HG03354 (cell line): ENCODE measurements at regions not wholly inside any gene's neighbourhood (a gene's known extent, or its start where the extent isn't known, plus 50 kb on each side); places are given as distances from the start of the nearest gene placed in this dataset.

Experiments
- ATAC-seq: cut with Tn5 transposase; IDR thresholded peaks from one replicate; pipeline ENCODE4 v1.9.1; 2021; ENCODE audit warnings: mild to moderate bottlenecking; ENCODE audit not compliant: unreplicated experiment, poor library complexity, severe bottlenecking

GRCh38 chr9:22265534-22265933 lies 181.1 kb upstream of the DMRTA1 start:
- no peak for ATAC-seq

GRCh38 chr9:22274477-22274876 lies 172.1 kb upstream of the DMRTA1 start:
- no peak for ATAC-seq

DNA sequence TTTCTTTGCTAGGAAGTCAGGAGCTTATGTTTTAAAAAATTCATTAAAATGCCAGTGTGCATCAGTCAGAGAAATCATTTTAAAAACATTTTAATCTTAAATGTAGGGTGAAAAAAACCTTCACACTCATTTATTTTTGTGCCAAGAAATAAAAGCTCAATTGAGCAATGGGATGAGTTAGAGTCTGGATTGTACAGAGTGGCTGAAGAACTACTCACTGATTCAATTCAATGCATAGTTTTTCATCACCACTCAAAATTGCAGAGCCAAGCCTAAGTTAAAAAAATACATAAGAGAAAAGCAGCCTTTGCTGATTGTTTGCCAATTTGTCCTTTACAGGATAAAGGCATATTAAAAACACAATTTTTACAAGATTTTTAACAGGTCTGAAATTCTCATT lies 168.2 kb upstream of the DMRTA1 start:
- no peak for ATAC-seq

DNA sequence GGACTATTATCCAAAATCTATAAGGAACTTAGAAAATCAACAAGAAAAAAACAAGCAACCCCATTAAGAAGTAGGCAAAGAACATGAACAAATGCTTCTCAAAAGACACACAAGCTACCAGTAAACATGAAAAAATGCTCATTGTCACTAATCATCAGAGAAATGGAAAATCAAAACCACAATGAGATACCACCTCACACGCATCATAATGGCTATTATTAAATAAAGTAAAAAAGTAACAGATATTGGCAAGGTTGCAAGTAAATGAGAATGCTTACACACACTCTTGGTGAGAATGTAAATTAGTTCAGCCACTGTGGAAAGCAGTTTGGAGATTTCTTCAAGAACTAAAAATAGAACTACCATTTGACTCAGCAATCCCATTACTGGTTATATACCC lies 167.0 kb upstream of the DMRTA1 start:
- no peak for ATAC-seq

DNA sequence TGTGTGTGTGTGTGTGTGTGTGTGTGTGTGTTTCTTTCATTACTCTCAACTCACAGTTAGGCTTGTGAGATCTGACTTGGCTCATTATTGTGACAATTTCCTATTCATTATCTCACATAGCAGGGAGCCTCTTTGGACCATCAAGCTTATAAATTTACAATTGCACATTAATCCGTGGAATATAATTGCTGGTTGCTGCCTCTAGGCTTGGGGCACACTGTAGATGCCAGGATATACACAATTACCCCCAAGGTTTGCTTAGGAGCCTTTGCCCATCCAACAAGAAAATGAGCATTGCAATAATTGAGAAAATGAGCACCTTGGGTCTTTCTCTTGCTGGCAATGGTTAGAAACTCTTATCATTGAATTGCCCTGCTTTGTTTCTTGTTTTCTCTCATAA lies 161.6 kb upstream of the DMRTA1 start:
- no peak for ATAC-seq

DNA sequence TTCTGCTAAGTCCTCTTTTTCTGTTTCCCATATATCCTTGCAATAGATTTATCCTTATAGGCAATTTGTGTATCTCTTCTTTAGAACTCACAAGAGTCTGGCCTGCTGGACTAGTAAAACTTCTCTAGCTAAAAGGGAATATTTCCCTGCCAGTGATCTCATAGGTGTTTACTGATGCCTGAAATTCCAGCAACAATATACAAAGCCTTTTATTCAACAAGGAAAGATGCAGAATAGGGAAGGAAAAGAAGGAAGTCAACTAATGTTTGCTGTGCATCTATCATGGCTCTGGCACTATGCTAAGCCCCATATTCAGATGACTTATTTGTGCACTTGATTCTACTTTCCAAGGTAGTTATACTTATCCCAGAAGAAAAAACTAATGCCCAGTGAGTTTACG lies 160.0 kb upstream of the DMRTA1 start:
- ATAC-seq: no peak

- ATAC-seq: no peak
These were observed 158.0 kb upstream of the DMRTA1 start for GRCh38 chr9:22288661-22289060.

GRCh38 chr9:22307013-22307711 lies 139.5 kb upstream of the DMRTA1 start:
- ATAC-seq: no peak

DNA sequence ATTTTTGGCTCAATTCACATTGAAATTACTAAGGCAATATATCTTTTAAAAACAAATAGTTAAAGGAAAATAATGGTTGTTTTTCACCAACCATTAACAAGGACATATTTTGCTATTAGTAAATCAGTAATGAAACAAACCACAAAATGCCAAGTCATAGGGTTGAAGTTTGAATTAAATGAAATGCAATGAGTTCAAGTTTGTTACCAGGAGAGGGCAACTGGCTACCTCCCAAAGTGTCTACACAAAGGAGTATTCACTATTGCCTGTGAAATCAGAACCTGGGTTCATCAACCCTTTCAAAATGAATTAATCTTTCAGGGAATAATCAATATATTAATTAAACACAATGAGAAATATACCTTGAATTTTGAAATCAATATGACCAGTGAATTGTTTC lies 138.4 kb upstream of the DMRTA1 start:
- ATAC-seq: no peak

DNA sequence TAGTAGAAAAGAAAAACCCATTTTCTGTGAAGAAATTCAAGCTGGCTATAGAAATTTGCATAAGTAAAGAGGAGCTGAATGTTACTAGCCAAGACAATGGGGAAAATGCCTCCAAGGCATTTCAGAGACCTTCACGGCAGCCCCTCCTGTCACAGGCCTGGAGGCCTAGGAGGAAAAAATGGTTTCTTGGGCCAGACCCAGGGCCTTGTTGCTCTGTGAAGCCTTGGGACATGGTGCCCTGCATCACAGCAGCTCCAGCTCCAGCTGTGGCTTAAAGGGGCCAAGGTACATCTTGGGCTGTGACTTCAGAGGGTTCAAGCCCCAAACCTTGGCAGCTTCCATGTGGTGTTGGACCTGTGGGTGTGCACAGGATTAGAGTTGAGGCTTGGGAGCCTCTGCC lies 130.0 kb upstream of the DMRTA1 start:
- ATAC-seq: no peak

- ATAC-seq: no peak
These were observed 115.1 kb upstream of the DMRTA1 start for GRCh38 chr9:22331533-22331932.

DNA sequence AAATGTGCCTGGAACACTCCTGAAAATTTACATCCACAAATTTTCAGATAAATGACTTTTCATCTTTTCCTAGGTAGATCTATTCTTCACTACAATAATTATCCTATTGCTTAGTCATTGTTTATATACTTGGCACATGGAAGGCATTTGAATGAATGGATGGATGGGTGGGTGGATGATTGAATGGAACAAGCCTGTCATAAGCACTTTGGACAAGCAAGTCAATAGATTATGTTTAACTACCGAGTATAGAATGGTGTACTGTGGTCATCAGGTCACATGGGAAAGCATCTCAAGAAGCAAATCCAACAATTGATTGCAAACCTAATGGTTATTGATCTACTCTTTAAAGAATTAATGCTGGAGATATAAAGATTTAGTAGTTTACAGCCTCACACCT lies 114.4 kb upstream of the DMRTA1 start:
- no peak for ATAC-seq

DNA sequence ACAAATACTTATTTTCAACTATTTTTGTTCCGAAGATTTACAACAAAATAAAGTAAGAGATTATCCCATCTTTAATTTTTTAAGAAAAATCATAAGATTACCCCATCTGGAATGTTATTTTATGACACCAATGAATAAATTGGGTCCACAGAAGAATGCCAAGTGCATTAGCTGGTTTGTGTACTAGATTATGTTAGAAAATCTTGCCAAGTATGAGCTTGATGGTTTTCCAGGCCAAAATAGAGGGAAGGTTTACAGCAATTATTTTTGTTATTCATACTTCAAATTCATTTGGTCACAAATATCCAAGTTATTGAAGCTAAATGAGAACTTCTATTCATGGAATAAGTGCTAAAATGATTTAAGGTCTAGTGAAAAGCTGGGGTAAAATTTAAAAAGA lies 109.4 kb upstream of the DMRTA1 start:
- no peak for ATAC-seq

DNA sequence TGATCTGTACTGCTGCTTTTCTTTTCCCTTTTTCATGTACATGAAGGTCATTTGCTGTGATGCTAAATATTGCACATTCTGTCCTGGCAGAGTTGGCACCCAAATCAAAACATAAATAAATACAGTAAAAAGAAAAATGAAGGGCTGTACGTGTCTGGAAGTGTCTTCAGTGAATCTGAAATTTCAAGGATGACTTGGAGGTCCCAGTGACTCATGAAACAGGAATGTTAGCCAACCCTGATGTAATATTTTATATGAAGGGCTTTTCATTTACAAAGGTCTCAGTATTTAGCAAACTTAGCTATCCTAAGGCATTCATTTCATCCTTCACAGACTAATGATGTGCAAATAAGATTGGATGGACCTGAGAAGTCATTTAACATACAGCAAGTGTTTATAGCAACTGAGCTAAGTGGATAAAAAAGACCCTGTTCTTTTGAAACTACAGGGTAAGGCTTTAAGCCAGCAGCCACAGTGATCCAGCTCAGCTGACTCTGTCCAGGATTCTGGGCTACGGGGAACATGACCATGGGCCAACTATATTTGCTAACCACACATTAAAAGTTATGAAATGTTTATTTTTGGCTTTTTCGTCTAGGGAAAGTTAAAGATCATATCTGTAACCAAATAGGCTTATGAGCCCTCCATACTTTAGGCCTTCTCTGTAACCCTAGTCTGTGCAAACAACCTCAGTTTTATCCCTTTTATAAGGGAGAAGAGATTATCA lies 104.0 kb upstream of the DMRTA1 start:
- no peak for ATAC-seq

GRCh38 chr9:22343218-22343611 lies 103.4 kb upstream of the DMRTA1 start:
- ATAC-seq: no peak

DNA sequence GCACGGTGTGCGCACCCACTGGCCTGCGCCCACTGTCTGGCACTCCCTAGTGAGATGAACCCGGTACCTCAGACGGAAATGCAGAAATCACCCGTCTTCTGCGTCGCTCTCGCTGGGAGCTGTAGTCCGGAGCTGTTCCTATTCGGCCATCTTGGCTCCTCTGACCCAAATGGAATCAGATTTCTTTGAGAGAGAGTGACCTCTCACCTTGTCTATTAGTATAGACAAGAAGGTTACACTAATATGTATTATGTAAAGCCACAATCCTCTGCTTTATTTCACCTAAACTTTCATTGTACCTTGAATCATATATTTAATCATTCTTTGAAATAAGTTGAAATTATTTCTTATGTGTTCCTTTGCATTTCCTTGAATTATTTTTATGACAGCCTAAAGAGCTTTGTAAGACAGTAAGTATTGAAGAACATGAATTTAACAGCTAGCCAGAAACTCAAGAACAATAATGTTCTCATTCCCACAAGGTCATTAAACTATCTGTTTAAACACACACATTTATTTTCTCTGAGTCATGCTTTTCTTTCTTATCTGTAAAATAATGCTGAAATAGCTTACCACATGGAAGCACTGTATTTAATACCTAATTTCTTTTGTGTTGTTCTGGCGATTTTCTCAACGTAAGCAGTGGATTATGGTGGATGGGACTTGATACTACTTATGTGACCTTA lies 91.8 kb upstream of the DMRTA1 start:
- ATAC-seq: no peak

GRCh38 chr9:22356985-22357384 lies 89.6 kb upstream of the DMRTA1 start:
- no peak for ATAC-seq

DNA sequence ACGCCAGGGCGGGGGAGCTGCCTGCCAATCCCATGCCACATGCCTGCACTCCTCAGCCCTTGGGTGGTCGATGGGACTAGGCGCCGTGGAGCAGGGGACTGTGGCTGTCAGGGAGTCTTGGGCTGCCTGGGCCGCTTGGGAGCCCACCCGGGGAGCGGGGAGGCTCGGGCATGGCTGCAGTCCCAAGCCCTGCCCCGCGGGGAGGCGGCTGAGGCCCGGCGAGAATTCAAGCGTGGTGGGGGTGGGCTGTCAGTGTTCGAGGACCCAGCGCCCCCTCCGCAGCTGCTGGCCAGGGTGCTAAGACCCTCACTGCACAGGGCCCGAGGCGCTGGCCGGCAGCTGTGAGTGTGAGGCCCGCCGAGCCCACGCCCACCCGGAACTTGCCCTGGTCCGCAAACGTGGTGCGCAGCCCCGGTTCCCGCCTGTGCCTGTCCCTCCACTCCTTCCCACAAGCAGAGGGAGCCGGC lies 83.2 kb upstream of the DMRTA1 start:
- no peak for ATAC-seq

DNA sequence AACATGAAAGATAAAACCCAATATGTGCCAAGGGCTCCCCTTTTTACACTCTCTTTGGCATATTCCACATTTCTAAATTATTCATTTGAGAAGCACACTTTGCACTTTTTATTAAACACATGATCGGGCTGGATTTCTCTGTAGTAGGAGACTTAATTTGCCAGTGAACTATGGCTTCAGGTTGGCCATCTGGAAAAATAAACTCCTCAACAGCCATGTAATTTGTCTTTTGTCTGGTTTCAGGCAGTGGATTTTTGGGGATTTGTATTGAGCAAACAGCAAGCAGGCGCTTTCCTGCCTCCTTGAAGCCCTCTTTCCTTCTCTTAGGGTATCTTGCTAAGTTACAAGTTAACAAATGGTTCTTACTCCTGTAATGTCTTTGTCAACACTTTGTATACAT lies 73.0 kb upstream of the DMRTA1 start:
- ATAC-seq: no peak

GRCh38 chr9:22374051-22374450 lies 72.6 kb upstream of the DMRTA1 start:
- ATAC-seq: no peak

DNA sequence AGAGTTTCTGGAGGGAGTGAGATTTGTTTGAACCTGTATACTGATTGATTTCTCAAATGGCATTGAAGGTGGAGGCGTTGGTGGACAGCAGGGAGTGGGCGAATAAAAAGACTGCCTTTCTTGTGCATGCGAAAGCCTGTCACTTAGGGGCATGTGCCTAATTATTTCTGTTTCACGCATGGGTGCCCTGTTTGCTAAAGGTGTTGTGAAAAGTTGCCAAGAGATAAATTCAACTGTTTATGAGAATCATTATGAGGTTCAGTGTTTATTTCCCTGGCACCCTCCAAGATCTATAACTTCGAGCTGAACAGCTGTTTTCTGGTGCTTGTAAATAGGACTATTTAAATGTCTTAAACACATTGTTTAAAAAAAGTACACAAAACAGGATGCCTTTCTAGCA lies 67.4 kb upstream of the DMRTA1 start:
- ATAC-seq: no peak
